Keratinocyte (primary cell): ENCODE measurements at regions not wholly inside any gene's neighbourhood (a gene's known extent, or its start where the extent isn't known, plus 50 kb on each side); places are given as distances from the start of the nearest gene placed in this dataset.

Experiments
- DNase-seq: peaks from one replicate; pipeline ENCODE4 v3.0.0-alpha.2; 2011; ENCODE audit warnings: low read depth, missing footprints, low spot score
- FAIRE-seq: peaks from 2 replicates; lab custom pipeline; 2011; peaks lifted over from hg19 to GRCh38; lab: Jason Lieb, UNC
- H2AFZ ChIP-seq: 2 replicates; pipeline ENCODE4 v1.6.0; 2012; ENCODE audit warnings: low read length, control low read depth, inconsistent platforms; ENCODE audit not compliant: control insufficient read depth
- H3K27ac ChIP-seq: 2 replicates; pipeline ENCODE4 v1.5.1; 2011; ENCODE audit warnings: low read length; ENCODE audit not compliant: control insufficient read depth, insufficient read depth
- H3K27me3 ChIP-seq: 3 replicates; pipeline ENCODE4 v1.6.0; 2011; ENCODE audit warnings: low read length; ENCODE audit not compliant: control insufficient read depth, insufficient read depth; ENCODE audit errors: extremely low read depth
- H3K36me3 ChIP-seq, 2 experiments: 2 replicates in 1 of 2; 3 replicates in 1 of 2; pipeline ENCODE4 v1.5.1; 2011; ENCODE audit warnings: low read length in 2 of 2, mild to moderate bottlenecking in 1 of 2; ENCODE audit not compliant: control insufficient read depth in 2 of 2, insufficient read depth in 2 of 2; ENCODE audit errors: extremely low read depth in 1 of 2
- H3K4me1 ChIP-seq: 3 replicates; pipeline ENCODE4 v1.5.1; 2011; ENCODE audit warnings: low read length; ENCODE audit not compliant: control insufficient read depth, insufficient read depth; ENCODE audit errors: extremely low read depth
- H3K4me2 ChIP-seq: 3 replicates; pipeline ENCODE4 v1.6.0; 2011; ENCODE audit warnings: low read depth, low read length; ENCODE audit not compliant: control insufficient read depth, insufficient read depth; ENCODE audit errors: extremely low read depth
- H3K4me3 ChIP-seq, 3 experiments: fragments of 200-600 bp in 1 of 3; sonication (generic) in 1 of 3; 2 replicates in 2 of 3; 3 replicates in 1 of 3; pipeline ENCODE4 v1.5.1; 2011 to 2016; ENCODE audit warnings: low read length in 3 of 3, mild to moderate bottlenecking in 3 of 3, control low read depth in 2 of 3, inconsistent platforms in 1 of 3, low read depth in 1 of 3, mixed read lengths in 1 of 3, mixed run types in 1 of 3, moderate library complexity in 1 of 3; ENCODE audit not compliant: control insufficient read depth in 2 of 3, insufficient read depth in 2 of 3; ENCODE audit errors: extremely low read depth in 1 of 3
- H3K79me2 ChIP-seq: 2 replicates; pipeline ENCODE4 v1.6.0; 2012; ENCODE audit warnings: low read length; ENCODE audit not compliant: control insufficient read depth, insufficient read depth
- H3K9ac ChIP-seq: 3 replicates; pipeline ENCODE4 v1.6.0; 2011; ENCODE audit warnings: low read length; ENCODE audit not compliant: control insufficient read depth, insufficient read depth; ENCODE audit errors: extremely low read depth
- H3K9me1 ChIP-seq: 3 replicates; pipeline ENCODE4 v1.6.0; 2011; ENCODE audit warnings: low read length; ENCODE audit not compliant: control insufficient read depth, insufficient read depth; ENCODE audit errors: extremely low read depth
- H3K9me3 ChIP-seq: 2 replicates; pipeline ENCODE4 v1.5.1; 2012; ENCODE audit warnings: low read depth, low read length; ENCODE audit not compliant: control insufficient read depth
- H4K20me1 ChIP-seq: 3 replicates; pipeline ENCODE4 v1.6.0; 2011; ENCODE audit warnings: low read length; ENCODE audit not compliant: control insufficient read depth, insufficient read depth; ENCODE audit errors: extremely low read depth
- EZH2 ChIP-seq: IDR thresholded peaks from one replicate; pipeline ENCODE4 v1.6.1; 2012; ENCODE audit warnings: inconsistent platforms, mild to moderate bottlenecking, low read length, moderate library complexity
- dilution Hi-C: fragments of 300-500 bp; cut with MboI; formaldehyde crosslinking; loops from one replicate; pipeline ENCODE4 v1.7.0; 2020; ENCODE audit warnings: low sequenced_read_pairs; ENCODE audit not compliant: extremely low pct_ligation_motif_present
- TF ChIP-seq, protein P1 (sequence below), 3 experiments: IDR thresholded peaks in 1 of 3; conservative IDR thresholded peaks in 1 of 3; optimal IDR thresholded peaks in 1 of 3; 2 replicates in 2 of 3; 3 replicates in 1 of 3; pipeline versions ENCODE3 to v1.5.1; 2011; ENCODE audit warnings: low read length in 3 of 3, mild to moderate bottlenecking in 3 of 3, moderate library complexity in 2 of 3, control low read depth in 1 of 3, inconsistent platforms in 1 of 3; ENCODE audit not compliant: insufficient read depth in 2 of 3; ENCODE audit errors: extremely low read depth in 1 of 3

DNA sequence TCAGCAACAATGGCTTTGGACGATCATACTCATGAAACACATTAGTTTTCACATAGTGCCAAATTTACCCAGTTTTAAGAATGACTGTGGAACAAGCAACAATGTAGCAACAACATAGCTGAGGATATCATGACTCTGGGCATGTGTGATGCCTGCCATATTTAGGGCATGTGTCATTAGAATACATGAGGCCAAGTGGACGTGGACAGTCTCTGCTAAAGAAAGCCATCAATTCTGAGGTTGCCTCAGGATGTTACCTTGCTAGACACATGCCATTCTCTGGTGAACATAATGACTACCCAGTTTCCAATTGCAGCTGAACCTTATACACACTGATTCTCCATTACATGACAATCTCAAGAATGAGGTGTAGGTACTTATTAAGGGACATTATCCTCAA is 103.3 kb upstream of the ADAMTS19 start:
- no peaks in the 10 kb centered on the region for H3K36me3 ChIP-seq
- dilution Hi-C loops: no loop called here
- TF ChIP-seq, protein P1, sequence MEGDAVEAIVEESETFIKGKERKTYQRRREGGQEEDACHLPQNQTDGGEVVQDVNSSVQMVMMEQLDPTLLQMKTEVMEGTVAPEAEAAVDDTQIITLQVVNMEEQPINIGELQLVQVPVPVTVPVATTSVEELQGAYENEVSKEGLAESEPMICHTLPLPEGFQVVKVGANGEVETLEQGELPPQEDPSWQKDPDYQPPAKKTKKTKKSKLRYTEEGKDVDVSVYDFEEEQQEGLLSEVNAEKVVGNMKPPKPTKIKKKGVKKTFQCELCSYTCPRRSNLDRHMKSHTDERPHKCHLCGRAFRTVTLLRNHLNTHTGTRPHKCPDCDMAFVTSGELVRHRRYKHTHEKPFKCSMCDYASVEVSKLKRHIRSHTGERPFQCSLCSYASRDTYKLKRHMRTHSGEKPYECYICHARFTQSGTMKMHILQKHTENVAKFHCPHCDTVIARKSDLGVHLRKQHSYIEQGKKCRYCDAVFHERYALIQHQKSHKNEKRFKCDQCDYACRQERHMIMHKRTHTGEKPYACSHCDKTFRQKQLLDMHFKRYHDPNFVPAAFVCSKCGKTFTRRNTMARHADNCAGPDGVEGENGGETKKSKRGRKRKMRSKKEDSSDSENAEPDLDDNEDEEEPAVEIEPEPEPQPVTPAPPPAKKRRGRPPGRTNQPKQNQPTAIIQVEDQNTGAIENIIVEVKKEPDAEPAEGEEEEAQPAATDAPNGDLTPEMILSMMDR (optimal IDR thresholded peaks at IDR 0.05 in 1 of 3, IDR thresholded peaks at IDR 0.05 in 1 of 3, conservative IDR thresholded peaks at IDR 0.05 in 1 of 3; ENCODE audit: extremely low read depth in 1 of 3, insufficient read depth in 2 of 3, low read length in 3 of 3): no peak
- TF ChIP-seq EZH2: no peak
- FAIRE-seq (peak; percentile 58), DNase-seq (no peak)
- no peaks in the 10 kb centered on the region for H3K9me1 ChIP-seq
- no peaks in the 10 kb centered on the region for H4K20me1 ChIP-seq
- H3K27me3 ChIP-seq: no peaks in the 10 kb centered on the region
- no peak overlapping the region for H2AFZ ChIP-seq
- H3K27ac ChIP-seq: no peak overlapping the region
- no peak overlapping the region for H3K4me3 ChIP-seq
- H3K4me2 ChIP-seq: no peak overlapping the region
- no peaks in the 10 kb centered on the region for H3K79me2 ChIP-seq
- H3K9me3 ChIP-seq: no peaks in the 10 kb centered on the region
- no peak overlapping the region for H3K9ac ChIP-seq
- H3K4me1 ChIP-seq: peaks cover 16% of the 10 kb centered on the region

DNA sequence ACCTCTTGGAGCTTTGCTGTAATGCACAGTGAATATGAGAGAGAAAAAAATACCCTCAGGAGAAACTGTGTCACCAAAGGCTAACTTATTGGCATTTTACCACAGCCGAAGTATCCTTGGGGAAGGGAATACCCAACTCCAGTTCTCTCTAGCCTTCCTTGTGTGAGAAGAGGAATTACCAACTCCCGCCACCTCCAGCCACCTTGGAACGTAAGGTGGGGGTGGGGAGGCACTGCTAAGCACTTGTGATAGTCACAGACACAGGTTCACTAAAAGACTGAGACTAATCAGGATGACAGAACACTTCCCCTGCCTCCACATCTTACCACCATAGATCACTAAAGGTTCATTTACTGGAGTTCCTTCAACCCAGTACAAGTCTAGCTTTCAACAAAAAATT is 102.0 kb upstream of the ADAMTS19 start:
- dilution Hi-C loops: no loop called here

More for the DNA sequence above, 102.0 kb upstream of the ADAMTS19 start:
- Histone ChIP-seq H3K9me1 (no peaks in the 10 kb centered on the region), H2AFZ (no peak overlapping the region), H3K36me3 (no peaks in the 10 kb centered on the region), H3K9ac (no peak overlapping the region), H3K4me3 (no peak overlapping the region), H3K4me1 (peaks cover 16% of the 10 kb centered on the region), H3K27ac (no peak overlapping the region), H3K4me2 (no peak overlapping the region), H3K79me2 (no peaks in the 10 kb centered on the region), H3K9me3 (no peaks in the 10 kb centered on the region), H4K20me1 (no peaks in the 10 kb centered on the region), H3K27me3 (no peaks in the 10 kb centered on the region)
- DNase-seq: no peak
- TF ChIP-seq EZH2: no peak
- TF ChIP-seq, protein P1 (optimal IDR thresholded peaks at IDR 0.05 in 1 of 3, IDR thresholded peaks at IDR 0.05 in 1 of 3, conservative IDR thresholded peaks at IDR 0.05 in 1 of 3; ENCODE audit: extremely low read depth in 1 of 3, insufficient read depth in 2 of 3, low read length in 3 of 3): no peak
- FAIRE-seq: no peak
